Thoracic aorta (tissue), 2 donors: ENCODE measurements at regions not wholly inside any gene's neighbourhood (a gene's known extent, or its start where the extent isn't known, plus 50 kb on each side); places are given as distances from the start of the nearest gene placed in this dataset.

Experiments used
- ATAC-seq: fragments of 150-250 bp; one replicate; pipeline ENCODE4 v1.8.0; 2017; ENCODE audit warnings: low read depth; ENCODE audit not compliant: insufficient number of reproducible peaks, low FRiP score
- DNase-seq: peaks from one replicate; pipeline ENCODE4 v3.0.0-alpha.2; 2020; ENCODE audit warnings: low spot score
- H3K27ac ChIP-seq, 2 donors: fragments of 200-600 bp; sonication (generic); 1 replicate in 1 of 2; 2 replicates in 1 of 2; pipeline ENCODE4 v1.5.1; 2016; ENCODE audit warnings: mild to moderate bottlenecking in 2 of 2, moderate library complexity in 2 of 2
- H3K27me3 ChIP-seq: fragments of 200-600 bp; sonication (generic); replicated peaks from 2 replicates; pipeline ENCODE4 v1.6.0; 2016; ENCODE audit warnings: mild to moderate bottlenecking; ENCODE audit not compliant: insufficient read depth
- H3K36me3 ChIP-seq: fragments of 200-600 bp; sonication (generic); one replicate; pipeline ENCODE4 v1.5.1; 2016
- H3K4me1 ChIP-seq, 2 donors: fragments of 200-600 bp; sonication (generic); 1 replicate in 1 of 2; 2 replicates in 1 of 2; pipeline versions ENCODE4 v1.5.1 to v1.6.0; 2016; ENCODE audit warnings: low read depth in 2 of 2, mild to moderate bottlenecking in 1 of 2; ENCODE audit not compliant: control insufficient read depth in 1 of 2
- H3K4me3 ChIP-seq: fragments of 200-600 bp; sonication (generic); 2 replicates; pipeline ENCODE4 v1.5.1; 2016; ENCODE audit warnings: mild to moderate bottlenecking
- H3K9me3 ChIP-seq: fragments of 200-600 bp; sonication (generic); 2 replicates; pipeline ENCODE4 v1.5.1; 2016
- CTCF ChIP-seq: fragments of 200-600 bp; sonication (generic); IDR thresholded peaks from one replicate; pipeline ENCODE4 v1.5.1; 2019; ENCODE audit warnings: antibody characterized with exemption

- no peak for DNase-seq
- TF ChIP-seq CTCF = no peak
- ATAC-seq = no peak
- H3K36me3 ChIP-seq = no peaks in the 10 kb centered on the region
- H3K27ac ChIP-seq = no peak overlapping the region
- no peaks in the 10 kb centered on the region for H3K27me3 ChIP-seq
- H3K4me1 ChIP-seq = no peaks in the 10 kb centered on the region
- no peaks in the 10 kb centered on the region for H3K9me3 ChIP-seq
- H3K4me3 ChIP-seq = no peak overlapping the region
Observed at GRCh38 chr10:21075880-21076279, 178.8 kb upstream of the NEBL start.

GRCh38 chr10:21071001-21071673 lies 174.0 kb upstream of the NEBL start:
- TF ChIP-seq CTCF = no peak
- H3K4me3 ChIP-seq = no peak overlapping the region
- no peaks in the 10 kb centered on the region for H3K4me1 ChIP-seq
- H3K36me3 ChIP-seq = no peaks in the 10 kb centered on the region
- H3K27ac ChIP-seq = no peak overlapping the region
- H3K9me3 ChIP-seq = no peaks in the 10 kb centered on the region
- H3K27me3 ChIP-seq = no peaks in the 10 kb centered on the region
- no peak for DNase-seq
- no peak for ATAC-seq

DNA sequence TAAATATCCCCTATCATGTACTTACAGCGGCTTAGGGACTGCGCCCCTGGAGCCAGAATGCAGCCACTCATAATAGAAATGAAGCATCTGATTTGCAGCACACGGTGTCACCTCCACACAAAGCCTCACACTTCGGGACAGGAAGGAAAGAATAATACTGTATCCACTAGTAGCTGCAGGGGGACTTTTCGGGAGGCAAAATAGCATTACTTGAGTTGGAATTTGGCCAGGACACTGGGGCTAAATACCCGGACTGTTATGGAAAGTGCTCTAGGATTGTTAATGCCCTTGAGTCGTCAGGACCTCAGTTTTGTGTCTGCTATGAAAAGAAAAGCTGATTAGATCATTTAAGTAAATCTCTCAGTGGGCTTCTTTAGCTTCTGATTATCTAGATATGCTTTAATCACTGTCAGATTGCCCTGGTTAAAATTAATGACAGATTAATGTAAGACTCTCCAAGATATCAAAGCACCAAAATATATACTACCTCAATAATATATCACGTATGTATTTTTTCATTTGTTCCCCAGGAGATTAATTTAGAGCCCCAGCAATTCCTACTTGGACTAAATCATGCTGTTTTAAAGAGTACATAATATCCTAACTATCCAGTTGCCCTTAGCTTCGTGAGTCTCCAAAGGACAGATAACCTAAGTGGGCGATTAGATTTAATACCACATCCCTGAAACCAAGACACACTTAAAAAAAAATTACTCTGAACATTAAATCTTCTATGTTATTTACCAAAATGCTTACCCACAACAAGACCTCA lies 173.0 kb upstream of the NEBL start:
- Histone ChIP-seq H3K4me1 (no peaks in the 10 kb centered on the region), H3K27ac (no peak overlapping the region), H3K9me3 (no peaks in the 10 kb centered on the region), H3K4me3 (no peak overlapping the region), H3K36me3 (no peaks in the 10 kb centered on the region), H3K27me3 (no peaks in the 10 kb centered on the region)
- ATAC-seq = no peak
- no peak for TF ChIP-seq CTCF
- DNase-seq = no peak

DNA sequence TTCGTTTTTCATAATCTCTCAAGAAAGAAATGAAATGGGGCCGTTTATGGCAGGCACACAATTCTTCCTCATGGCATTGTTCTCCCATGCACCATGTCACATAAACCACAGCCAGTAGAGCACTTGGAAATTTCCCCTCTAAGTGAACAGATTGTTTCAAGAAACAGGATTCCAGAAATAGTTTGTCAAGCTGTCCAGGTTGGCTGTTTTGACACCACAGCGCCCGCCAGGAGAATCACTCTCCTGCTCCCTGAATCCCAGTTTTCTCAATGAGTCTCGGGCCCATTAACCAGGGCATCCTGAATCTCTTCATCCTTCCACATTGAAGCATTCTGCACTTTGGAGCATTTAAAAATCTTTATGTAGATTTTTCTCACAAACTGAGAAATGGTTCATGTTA lies 172.2 kb upstream of the NEBL start:
- Histone ChIP-seq H3K27me3 (no peaks in the 10 kb centered on the region), H3K9me3 (no peaks in the 10 kb centered on the region), H3K36me3 (no peaks in the 10 kb centered on the region), H3K27ac (no peak overlapping the region), H3K4me3 (no peak overlapping the region), H3K4me1 (no peaks in the 10 kb centered on the region)
- no peak for TF ChIP-seq CTCF
- DNase-seq = no peak
- ATAC-seq = no peak

DNA sequence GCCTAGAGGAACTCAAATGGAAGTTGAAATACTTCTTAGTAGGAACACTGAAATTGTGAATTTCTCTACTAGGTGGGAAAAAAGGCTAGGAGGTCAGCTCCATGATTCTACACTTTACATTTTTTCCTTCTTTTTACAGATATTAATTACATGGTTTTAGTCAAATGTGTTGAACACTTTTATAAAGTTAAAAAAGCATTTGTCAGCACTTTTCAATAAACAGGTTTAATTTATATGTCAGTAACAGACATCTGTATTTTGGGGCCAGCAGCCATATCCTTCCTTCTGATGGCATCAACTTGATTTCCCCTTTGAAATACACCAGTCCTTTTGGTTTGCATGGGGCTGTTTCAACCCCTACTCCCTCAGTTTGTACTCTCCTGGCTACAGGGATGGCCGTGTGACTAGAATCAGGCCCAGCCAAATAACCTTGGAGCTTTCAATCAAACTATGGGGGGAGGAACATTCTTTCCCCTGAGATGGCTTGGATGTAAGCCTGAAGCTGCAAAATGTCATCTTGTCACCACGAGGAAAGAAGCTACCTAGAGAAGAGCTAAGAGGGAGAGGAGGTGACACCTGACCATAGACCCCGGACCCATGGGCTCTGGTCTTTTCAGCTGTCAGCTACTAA lies 171.0 kb upstream of the NEBL start:
- H3K27me3 ChIP-seq = no peaks in the 10 kb centered on the region
- DNase-seq = no peak
- no peaks in the 10 kb centered on the region for H3K4me1 ChIP-seq
- H3K9me3 ChIP-seq = no peaks in the 10 kb centered on the region
- H3K27ac ChIP-seq = no peak overlapping the region
- H3K36me3 ChIP-seq = no peaks in the 10 kb centered on the region
- no peak for TF ChIP-seq CTCF
- H3K4me3 ChIP-seq = no peak overlapping the region
- no peak for ATAC-seq
